Thyroid gland (tissue), 4 donors: ENCODE measurements at regions not wholly inside any gene's neighbourhood (a gene's known extent, or its start where the extent isn't known, plus 50 kb on each side); places are given as distances from the start of the nearest gene placed in this dataset.

Experiments used
- DNase-seq, 2 donors: peaks; one replicate each; pipeline ENCODE4 v3.0.0-alpha.2; 2019
- H3K27ac ChIP-seq, 3 donors: fragments of 200-600 bp; sonication (generic); 1 replicate in 2 of 3; 2 replicates in 1 of 3; pipeline ENCODE4 v1.5.1; 2016 to 2019; ENCODE audit warnings: mild to moderate bottlenecking in 1 of 3, moderate library complexity in 1 of 3
- H3K27me3 ChIP-seq: fragments of 200-600 bp; sonication (generic); one replicate; pipeline ENCODE4 v1.5.1; 2019
- H3K36me3 ChIP-seq, 2 donors: fragments of 200-600 bp; sonication (generic); one replicate each; pipeline ENCODE4 v1.5.1; 2016 to 2019
- H3K4me1 ChIP-seq, 2 donors: fragments of 200-600 bp; sonication (generic); one replicate each; pipeline ENCODE4 v1.5.1; 2017 to 2019
- H3K4me3 ChIP-seq, 3 donors: fragments of 200-600 bp; sonication (generic); replicated peaks in 1 of 3; 1 replicate in 2 of 3; 2 replicates in 1 of 3; pipeline ENCODE4 v1.5.1; 2016; ENCODE audit warnings: mild to moderate bottlenecking in 1 of 3
- H3K9me3 ChIP-seq: fragments of 200-600 bp; sonication (generic); one replicate; pipeline ENCODE4 v1.5.1; 2017
- CTCF ChIP-seq, 6 experiments: fragments of 200-600 bp in 3 of 6; fragments of 450-650 bp in 3 of 6; sonication (generic) in 3 of 6; IDR thresholded peaks; one replicate each; pipeline ENCODE4 v1.5.1; 2016 to 2019; ENCODE audit warnings: antibody characterized with exemption in 6 of 6, mild to moderate bottlenecking in 2 of 6, inconsistent platforms in 1 of 6, moderate library complexity in 1 of 6
- POLR2A ChIP-seq, 2 donors: fragments of 450-650 bp; IDR thresholded peaks; one replicate each; pipeline ENCODE4 v1.6.1; 2017; ENCODE audit warnings: antibody characterized with exemption in 2 of 2, mild to moderate bottlenecking in 2 of 2, moderate library complexity in 1 of 2
- WGBS, 2 donors: methylation state at CpG; one replicate each; pipeline ENCODE4 v1.1.5; 2017; 5-methylcytosine and 5-hydroxymethylcytosine counted together
- intact Hi-C: fragments of 100-400 bp; cut with DNase I; formaldehyde crosslinking; loops from one replicate; pipeline ENCODE4 v1.15.1; 2023

GRCh38 chr7:41065663-41066062 lies 637.2 kb downstream of the INHBA start:
- 63 to 67% methylated on average over 4 of the region's 4 CpGs for WGBS, 2 donors
- peak; percentile 49 to 77 for DNase-seq
- Histone ChIP-seq H3K9me3 (no peaks in the 10 kb centered on the region), H3K4me3 (no peak overlapping the region), H3K27me3 (no peaks in the 10 kb centered on the region), H3K36me3 (no peaks in the 10 kb centered on the region), H3K27ac (peak overlapping the region in 1 of 3 donors; percentile 2), H3K4me1 (no peaks in the 10 kb centered on the region)
- intact Hi-C loops, result no loop called here
- TF ChIP-seq CTCF (IDR thresholded peaks at IDR 0.05) (no peak), POLR2A (IDR thresholded peaks at IDR 0.05) (no peak)

GRCh38 chr7:41063116-41063515 lies 639.8 kb downstream of the INHBA start:
- WGBS, 2 donors, result 77 to 79% methylated on average over 4 of the region's 4 CpGs
- Histone ChIP-seq H3K27me3 (no peaks in the 10 kb centered on the region), H3K27ac (no peak overlapping the region), H3K9me3 (no peaks in the 10 kb centered on the region), H3K36me3 (no peaks in the 10 kb centered on the region), H3K4me3 (no peak overlapping the region), H3K4me1 (no peaks in the 10 kb centered on the region)
- intact Hi-C loops, result no loop called here
- TF ChIP-seq POLR2A (IDR thresholded peaks at IDR 0.05), result no peak
- TF ChIP-seq CTCF (IDR thresholded peaks at IDR 0.05), result no peak
- no peak for DNase-seq

GRCh38 chr7:41060796-41061195 lies 642.1 kb downstream of the INHBA start:
- 91 to 93% methylated on average over 6 of the region's 6 CpGs for WGBS, 2 donors
- intact Hi-C loops, result no loop called here
- H3K4me3 ChIP-seq, result no peak overlapping the region
- no peak for TF ChIP-seq CTCF (IDR thresholded peaks at IDR 0.05)
- no peak for TF ChIP-seq POLR2A (IDR thresholded peaks at IDR 0.05)
- no peaks in the 10 kb centered on the region for H3K36me3 ChIP-seq
- H3K9me3 ChIP-seq, result no peaks in the 10 kb centered on the region
- H3K27ac ChIP-seq, result no peak overlapping the region
- H3K27me3 ChIP-seq, result no peaks in the 10 kb centered on the region
- no peak for DNase-seq
- no peaks in the 10 kb centered on the region for H3K4me1 ChIP-seq

GRCh38 chr7:41059796-41060195 lies 643.1 kb downstream of the INHBA start:
- Histone ChIP-seq H3K27ac (no peak overlapping the region), H3K36me3 (no peaks in the 10 kb centered on the region), H3K4me3 (no peak overlapping the region), H3K9me3 (no peaks in the 10 kb centered on the region), H3K27me3 (no peaks in the 10 kb centered on the region), H3K4me1 (no peaks in the 10 kb centered on the region)
- 63 to 75% methylated on average over 4 of the region's 4 CpGs for WGBS, 2 donors
- DNase-seq, result no peak
- intact Hi-C loops, result no loop called here
- no peak for TF ChIP-seq POLR2A (IDR thresholded peaks at IDR 0.05)
- no peak for TF ChIP-seq CTCF (IDR thresholded peaks at IDR 0.05)

GRCh38 chr7:41058986-41059741 lies 643.7 kb downstream of the INHBA start:
- TF ChIP-seq CTCF (IDR thresholded peaks at IDR 0.05) (no peak), POLR2A (IDR thresholded peaks at IDR 0.05) (no peak)
- WGBS, 2 donors, result 89 to 94% methylated on average over 4 of the region's 4 CpGs
- H3K27me3 ChIP-seq, result no peaks in the 10 kb centered on the region
- no peaks in the 10 kb centered on the region for H3K36me3 ChIP-seq
- intact Hi-C loops, result no loop called here
- no peak for DNase-seq
- no peaks in the 10 kb centered on the region for H3K4me1 ChIP-seq
- no peaks in the 10 kb centered on the region for H3K9me3 ChIP-seq
- H3K4me3 ChIP-seq, result no peak overlapping the region
- no peak overlapping the region for H3K27ac ChIP-seq
